Vagina (tissue), 2 donors: ENCODE measurements at regions not wholly inside any gene's neighbourhood (a gene's known extent, or its start where the extent isn't known, plus 50 kb on each side); places are given as distances from the start of the nearest gene placed in this dataset.

ENCODE experiments used
- POLR2AphosphoS5 ChIP-seq, 2 donors: sonication (generic); formaldehyde crosslinking; IDR thresholded peaks; one replicate each; pipeline ENCODE4 v1.9.0; 2017; ENCODE audit warnings: antibody characterized with exemption in 2 of 2, mild to moderate bottlenecking in 2 of 2, low read depth in 1 of 2; ENCODE audit not compliant: insufficient read depth in 1 of 2
- TF ChIP-seq, protein P1 (sequence below), 3 experiments: fragments of 450-650 bp in 2 of 3; fragments of 200-600 bp in 1 of 3; sonication (generic) in 1 of 3; IDR thresholded peaks; one replicate each; pipeline ENCODE4 v1.5.1; 2017 to 2019; ENCODE audit warnings: antibody characterized with exemption in 3 of 3, mild to moderate bottlenecking in 2 of 3, moderate library complexity in 2 of 3

DNA sequence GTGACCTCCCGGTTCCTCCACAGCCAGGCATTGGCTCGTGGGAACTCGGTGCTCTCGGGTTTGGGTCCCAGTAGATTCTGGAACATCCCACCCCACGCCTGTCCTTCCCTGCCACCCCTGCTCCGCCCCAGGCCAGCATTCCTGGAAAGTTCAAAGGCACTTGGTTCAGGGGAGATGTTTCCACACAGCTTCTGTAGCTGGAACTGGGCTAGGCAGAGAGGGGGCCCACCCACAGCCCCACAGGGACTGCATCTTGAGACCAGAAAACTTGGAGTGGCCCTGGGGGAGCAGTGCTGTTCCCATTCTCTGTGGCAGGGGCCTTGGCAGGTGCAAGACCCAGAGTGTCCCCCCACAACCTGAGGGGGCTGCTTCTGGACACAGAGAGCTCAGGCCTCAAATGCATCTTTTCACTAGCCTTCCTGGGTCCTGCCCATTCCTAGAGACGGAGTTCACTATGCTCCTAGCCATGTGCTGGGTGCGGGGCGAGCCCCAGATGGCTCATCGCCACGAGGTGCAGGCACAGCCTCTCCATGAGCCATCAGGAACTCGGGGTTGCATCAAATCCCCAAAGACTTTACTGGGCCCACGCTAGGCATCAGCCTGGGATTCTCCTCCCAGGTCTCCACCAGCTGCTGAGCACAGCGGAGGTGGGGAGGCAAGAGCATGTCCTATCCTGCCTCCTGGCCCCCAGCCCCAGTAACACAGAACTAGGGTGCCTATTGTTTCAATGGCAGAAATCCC is 68.7 kb downstream of the ZFP36L2 start:
- TF ChIP-seq, protein P1, sequence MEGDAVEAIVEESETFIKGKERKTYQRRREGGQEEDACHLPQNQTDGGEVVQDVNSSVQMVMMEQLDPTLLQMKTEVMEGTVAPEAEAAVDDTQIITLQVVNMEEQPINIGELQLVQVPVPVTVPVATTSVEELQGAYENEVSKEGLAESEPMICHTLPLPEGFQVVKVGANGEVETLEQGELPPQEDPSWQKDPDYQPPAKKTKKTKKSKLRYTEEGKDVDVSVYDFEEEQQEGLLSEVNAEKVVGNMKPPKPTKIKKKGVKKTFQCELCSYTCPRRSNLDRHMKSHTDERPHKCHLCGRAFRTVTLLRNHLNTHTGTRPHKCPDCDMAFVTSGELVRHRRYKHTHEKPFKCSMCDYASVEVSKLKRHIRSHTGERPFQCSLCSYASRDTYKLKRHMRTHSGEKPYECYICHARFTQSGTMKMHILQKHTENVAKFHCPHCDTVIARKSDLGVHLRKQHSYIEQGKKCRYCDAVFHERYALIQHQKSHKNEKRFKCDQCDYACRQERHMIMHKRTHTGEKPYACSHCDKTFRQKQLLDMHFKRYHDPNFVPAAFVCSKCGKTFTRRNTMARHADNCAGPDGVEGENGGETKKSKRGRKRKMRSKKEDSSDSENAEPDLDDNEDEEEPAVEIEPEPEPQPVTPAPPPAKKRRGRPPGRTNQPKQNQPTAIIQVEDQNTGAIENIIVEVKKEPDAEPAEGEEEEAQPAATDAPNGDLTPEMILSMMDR (IDR thresholded peaks at IDR 0.05) = no peak
- TF ChIP-seq POLR2AphosphoS5 (IDR thresholded peaks at IDR 0.05; ENCODE audit: insufficient read depth in 1 of 2, low read depth in 1 of 2) = no peak
